AG10803 (cell line): ENCODE measurements at regions not wholly inside any gene's neighbourhood (a gene's known extent, or its start where the extent isn't known, plus 50 kb on each side); places are given as distances from the start of the nearest gene placed in this dataset.
"Not testable (repeated sequence)": the region's sequence is repeated elsewhere in the genome, so short reads cannot be mapped to it uniquely, and the experiment has no call there.

ENCODE experiments used
- DNase-seq: peaks from one replicate; pipeline ENCODE4 v3.0.0; 2010; ENCODE audit warnings: low read depth
- H3K4me3 ChIP-seq: 2 replicates; pipeline ENCODE4 v1.5.1; 2011; ENCODE audit warnings: mild to moderate bottlenecking, low read length, control low read depth
- CTCF ChIP-seq: conservative IDR thresholded peaks from 2 replicates; pipeline ENCODE4 v1.5.1; 2011; ENCODE audit warnings: mild to moderate bottlenecking, low read length, control low read depth, inconsistent platforms

- no peak for DNase-seq
- TF ChIP-seq CTCF, result no peak
- H3K4me3 ChIP-seq, result no peak overlapping the region
These were observed 77.5 kb downstream of the DLEU7 start for GRCh38 chr13:50766013-50766412.

GRCh38 chr13:50766695-50767094 lies 76.8 kb downstream of the DLEU7 start:
- no peak for DNase-seq
- H3K4me3 ChIP-seq, result no peak overlapping the region
- TF ChIP-seq CTCF, result no peak

- not testable (repeated sequence) for H3K4me3 ChIP-seq, DNase-seq
These were observed 70.6 kb downstream of the DLEU7 start for GRCh38 chr13:50772881-50773280.
